Stimulated activated CD4-positive, alpha-beta T cell treated with anti-CD3 and anti-CD28 coated beads, Interleukin-1b, Interleukin-23, amount 100 ng/mL, for 1 hour (primary cell): ENCODE measurements at regions not wholly inside any gene's neighbourhood (a gene's known extent, or its start where the extent isn't known, plus 50 kb on each side); places are given as distances from the start of the nearest gene placed in this dataset.

Source experiments
- DNase-seq, 2 donors: peaks; one replicate each; pipeline ENCODE4 v3.0.0-alpha.2; 2020; ENCODE audit warnings: low read depth in 2 of 2

DNA sequence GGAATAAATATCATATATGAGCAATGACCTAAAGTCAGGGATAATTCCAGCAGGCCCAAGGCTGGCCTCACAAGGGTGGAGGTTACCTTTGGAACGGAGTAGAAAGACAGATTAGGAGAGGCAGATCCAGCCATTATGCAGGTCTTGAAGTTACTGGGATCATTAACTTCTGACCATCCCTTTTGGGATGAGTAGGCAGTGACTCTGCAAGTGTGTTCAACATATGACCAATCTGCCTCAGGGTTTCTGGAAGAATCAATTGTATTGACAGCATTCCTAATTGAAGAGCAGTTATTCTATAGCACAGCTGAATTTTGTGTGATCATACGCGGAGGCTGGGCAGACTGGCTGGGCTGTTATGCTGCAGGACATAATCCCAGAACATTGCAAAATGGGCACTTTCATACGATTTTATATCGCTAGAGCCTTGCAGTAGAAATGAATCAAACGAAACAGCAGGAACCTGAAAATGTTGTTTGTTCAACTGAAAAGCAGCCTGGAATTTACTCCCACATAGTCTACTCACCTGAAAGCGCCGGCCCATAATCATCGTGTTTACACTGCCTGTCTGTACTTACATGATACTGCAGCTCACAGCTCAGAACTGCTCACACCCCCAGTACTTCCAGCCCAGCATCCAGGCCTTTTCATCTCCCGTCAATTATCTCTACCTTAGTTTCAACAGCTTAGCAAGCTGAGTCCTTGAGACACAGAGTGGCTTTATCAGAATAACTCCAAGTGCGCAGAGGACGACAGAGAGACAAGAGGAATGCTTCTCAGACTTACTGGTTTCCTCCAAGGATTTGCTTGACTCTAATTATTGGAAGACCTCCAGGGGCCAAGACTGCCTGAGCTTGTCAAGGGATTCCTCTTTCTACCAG, 556.1 kb downstream of the EFNB2 start:
- no peak for DNase-seq

DNA sequence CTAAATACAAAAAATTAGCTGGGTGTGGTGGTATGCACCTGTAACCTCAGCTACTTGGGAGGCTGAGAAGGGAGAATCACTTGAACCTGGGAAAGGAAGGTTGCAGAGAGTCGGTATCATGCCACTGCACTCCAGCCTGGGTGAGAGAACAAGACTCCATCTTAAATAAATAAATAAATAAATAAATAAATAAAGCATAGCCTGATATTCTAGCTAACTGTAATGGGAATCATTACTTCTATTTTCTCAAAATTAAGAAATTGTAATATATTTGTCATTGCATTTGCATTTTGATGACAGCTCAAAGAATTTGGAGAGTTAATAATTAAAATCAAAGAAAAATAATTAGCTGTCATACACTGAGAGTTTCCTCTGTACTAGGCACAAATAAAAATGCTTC, 561.1 kb downstream of the EFNB2 start:
- DNase-seq, result no peak

DNA sequence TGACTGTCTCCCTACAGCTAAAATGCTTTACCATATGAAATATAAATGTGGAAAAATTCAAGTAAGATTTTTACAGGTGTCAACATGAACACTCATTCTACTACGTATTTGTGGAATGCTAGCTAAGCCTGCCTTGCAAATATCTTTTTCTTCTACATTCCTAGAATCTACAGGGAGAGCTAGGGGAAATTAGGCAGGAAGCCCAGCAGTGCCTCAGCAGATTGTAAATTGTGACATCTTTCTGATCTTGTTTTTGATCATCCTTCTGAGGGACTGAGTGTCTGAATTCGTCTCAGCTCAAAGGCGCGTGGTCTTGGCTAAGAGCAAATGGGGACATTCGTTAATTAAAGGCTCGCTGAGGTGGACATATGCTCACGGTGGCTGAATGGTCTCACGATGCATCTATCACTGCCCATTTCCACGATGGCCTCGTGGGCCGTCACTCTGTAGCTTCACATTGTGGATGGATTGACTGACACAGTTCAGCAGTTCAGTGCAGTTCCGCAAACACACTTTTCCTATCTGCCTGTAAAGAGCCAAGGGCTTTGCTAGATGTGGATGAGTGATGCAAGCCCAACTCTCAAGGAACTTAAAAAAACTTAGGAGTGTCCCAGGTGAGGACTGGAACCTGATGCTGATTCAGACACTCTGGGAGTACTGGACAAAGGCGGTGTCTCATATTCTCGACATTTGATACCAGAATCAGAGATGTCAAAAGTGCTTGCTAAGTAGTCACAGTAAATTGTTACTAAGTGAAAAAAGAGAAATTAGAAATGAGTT, 562.5 kb downstream of the EFNB2 start:
- DNase-seq, result no peak

DNA sequence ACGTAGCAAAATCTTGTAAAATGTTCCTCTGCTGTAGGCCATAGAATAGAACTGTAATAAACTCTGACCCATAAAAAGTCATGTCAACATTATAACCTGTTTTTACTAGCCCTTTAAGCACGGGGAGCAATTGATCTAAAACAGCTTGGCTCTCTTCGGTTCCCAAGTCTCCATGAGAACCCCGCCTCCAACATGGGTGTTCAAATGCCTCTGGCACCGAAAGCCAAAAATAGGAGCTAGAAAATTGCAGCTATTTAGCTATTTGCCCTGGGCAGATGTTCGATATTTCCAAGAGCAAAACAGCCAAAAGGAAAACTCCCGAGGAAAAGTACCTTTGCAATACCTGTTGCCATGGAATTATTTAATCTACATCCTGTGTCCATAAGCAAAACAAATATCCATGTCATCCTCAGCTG, 563.1 kb downstream of the EFNB2 start:
- DNase-seq, result no peak

DNA sequence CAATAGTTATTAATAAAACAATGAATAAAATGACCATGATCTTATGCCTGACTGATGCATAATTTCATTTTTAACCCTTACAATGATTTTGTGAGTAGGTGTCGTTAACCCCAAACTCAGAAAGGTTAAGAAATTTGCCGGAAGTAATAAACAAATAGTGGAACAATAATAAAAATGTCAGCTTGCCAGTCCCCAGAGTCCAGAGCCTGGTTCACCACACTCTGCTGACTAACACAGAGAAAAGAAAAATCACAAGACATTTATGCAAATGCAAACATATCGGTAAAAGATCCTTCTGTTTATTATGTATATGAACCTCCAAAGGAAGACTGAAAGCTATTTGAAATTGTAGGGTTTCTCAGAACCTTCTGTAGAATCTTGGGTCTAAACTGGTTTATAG, 563.7 kb downstream of the EFNB2 start:
- DNase-seq, result no peak

DNA sequence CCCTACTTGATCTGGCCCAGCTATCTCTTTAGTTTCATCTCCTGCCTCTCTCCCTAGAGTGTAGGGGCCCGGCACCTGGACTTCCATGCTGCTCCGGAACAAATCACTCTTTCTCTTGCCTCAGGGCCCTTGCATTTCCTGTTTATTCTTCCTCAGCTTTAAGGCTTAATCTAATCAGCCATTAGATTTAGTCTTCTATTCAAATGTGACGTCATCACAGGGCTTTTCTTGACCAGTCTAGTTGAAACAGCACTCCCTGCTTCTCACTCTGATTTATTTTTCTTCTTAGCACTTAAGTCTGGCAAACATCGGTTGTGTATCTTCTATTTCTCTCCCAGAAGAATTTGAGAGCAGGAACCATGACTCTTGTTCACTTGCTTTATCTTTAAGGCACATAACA, 564.1 kb downstream of the EFNB2 start:
- no peak for DNase-seq

DNA sequence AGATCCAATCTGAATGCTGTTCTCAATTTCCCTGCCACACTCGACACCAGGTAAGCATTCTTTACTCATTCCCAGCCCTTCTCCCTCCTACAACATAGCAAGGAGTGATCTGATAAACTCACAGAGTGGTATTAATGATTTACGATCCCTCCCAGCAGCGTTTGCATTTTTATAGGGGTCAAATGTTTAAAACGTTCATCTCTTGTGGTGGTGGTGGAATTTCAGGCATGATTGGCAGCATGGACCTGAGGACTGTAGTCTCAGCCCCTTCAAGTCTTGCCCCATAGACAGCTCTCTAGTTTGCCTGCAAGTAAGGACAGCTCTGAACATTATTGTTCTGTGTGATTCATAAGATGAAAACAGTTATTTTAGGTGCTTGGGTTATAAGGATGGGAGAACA, 565.7 kb downstream of the EFNB2 start:
- no peak for DNase-seq

DNA sequence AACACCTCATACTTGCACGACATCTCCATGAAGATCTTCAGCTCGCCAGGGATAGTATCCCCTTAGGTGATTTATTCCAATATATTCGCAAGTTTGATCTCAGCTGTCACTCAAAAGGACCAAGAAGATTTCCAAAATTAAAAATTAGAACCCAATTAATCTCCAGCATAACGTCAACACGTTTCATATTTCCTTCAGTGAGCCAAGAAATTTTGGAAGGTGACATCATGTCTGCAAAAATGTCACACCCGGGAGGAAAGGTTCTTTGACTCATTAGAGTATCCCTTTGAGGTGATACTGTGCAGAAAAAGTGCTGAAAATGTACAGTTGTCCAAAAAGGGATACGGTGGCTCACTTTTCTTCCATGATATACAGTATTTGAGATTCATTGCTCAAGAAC, 569.6 kb downstream of the EFNB2 start:
- DNase-seq, result no peak

DNA sequence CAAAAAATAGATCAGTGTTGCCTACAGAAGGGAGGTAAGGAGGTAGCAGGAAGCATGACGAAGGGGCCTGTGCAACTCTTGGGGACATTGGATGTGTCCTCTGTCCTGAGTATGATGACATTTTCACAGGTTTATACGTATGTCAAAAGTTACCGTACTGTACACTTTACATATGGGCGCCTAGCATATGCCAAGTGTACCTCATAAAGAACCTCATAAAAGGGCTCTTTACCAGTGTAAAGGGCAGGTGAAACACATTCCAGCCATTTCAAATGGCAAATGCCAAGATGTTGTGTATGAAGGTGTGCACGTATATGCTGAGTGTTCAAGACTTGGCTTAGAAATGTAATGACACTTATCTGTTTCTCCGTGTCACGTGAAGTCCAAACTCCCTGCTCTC, 573.4 kb downstream of the EFNB2 start:
- DNase-seq, result no peak

DNA sequence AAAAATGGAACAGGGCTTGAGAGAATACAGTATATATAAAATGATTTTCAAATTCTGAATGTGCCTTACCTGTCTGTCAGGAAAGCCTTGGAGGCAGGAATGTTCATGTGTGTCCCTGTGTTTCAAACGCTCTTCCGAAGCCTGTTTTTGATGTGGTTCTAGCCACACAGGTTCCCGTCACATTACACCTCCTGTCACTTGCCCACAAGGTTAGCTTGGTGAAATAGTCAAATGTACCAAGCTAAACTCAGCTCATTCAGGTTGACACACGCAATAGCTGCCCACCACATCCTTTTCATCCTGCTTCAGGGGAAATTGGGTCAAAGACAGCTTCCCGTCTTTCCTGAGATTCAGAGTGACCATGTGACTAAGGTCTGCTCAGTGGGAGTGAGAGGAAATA, 574.0 kb downstream of the EFNB2 start:
- DNase-seq, result no peak

DNA sequence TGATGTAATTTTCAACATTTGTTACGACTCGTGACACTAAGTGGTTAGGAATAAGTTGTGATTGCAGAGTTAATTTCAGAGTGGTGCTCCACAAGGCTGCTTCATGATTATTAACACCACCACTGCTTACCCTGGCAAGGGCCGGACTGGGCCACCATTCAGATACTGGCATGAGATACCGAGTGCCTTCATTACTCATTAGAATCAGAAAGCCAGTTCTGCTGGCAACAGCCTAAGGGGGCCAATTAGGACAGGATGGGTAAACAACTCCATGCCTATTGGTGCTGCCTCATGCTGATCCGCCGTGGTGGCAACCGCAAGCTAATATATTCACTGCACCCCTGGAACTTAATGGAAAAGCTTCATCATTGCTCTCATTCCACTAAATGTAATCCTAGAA, 575.1 kb downstream of the EFNB2 start:
- DNase-seq, result no peak

DNA sequence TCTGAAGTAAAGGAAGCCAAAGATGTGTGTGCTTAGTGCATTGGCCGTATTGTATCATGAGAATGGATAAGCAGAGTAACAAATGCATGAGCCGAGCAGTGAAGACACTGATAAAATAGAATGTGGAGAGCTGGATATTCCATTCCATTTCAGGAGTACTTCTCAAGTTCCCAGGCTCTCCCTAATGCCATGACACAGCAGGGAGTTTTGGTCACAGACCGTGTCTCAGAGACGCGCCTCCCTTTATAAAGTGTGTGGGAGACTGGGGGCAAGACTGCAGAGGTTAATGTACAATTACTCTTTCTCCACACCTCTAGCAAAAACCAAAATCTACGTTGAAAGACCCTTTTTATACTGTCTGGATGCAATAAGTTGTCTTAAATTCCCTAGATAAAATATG, 575.6 kb downstream of the EFNB2 start:
- no peak for DNase-seq

DNA sequence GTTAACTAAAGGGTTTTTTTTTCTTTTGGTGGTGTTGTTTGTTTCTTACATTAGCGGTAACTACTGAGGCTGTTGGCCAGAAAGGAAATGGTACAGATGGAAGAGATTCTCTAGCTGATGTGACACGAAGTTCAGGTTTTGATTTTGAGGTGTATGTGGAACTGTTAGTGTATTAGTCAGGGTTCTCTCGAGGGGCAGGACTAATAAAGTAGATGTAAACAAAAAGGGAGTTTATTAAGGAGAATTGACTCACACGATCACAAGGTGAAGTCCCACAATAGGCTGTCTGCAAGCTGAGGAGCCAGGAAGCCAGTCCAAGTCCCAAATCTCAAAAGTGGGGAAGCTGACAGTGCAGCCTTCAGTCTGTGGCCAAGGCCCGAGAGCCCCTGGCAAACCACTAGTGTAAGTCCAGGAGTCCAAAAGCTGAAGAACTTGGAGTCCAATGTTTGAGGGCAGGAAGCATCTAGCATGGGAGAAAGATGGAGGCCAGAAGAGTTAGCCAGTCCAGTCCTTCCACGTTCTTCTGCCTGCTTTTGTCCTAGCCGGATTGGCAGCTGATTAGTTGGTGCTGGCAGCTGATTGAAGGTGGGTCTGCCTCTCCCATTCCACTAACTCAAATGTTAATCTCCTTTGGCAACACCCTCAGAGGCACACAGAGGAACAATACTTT, 577.6 kb downstream of the EFNB2 start:
- no peak for DNase-seq

DNA sequence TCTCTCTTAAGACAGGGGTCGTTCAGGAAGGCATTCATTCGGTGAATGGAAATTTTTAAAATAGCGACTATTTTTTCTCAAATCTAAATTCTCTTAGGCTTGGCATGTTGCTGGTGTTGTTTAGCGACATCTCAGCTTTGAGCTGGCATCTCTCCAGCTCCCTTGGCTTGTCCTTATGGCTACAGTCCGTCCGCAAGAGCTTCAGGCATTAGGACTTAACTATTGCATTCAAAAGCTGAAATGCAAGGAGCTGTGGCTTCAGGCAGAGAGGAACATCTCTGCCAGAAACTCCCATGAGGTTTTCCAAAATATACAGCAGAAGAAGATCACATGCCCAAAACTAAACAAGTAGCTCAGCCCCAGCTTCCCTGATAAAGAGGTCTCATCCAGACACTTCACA, 578.5 kb downstream of the EFNB2 start:
- DNase-seq, result no peak

DNA sequence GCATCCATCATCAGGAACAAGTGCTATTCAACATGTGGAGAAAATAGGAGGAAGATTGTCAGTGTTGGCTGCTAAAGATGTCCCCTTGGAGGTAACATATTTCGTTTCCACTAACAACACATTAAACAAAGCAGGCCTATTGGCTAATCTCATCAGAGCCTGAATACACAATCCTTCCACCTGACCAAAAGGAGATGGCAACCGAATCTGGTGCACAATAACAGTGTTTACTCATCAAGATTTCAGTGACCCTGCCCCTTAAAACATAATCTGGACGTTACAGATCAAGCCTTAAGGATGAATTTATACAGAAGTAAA, 582.5 kb downstream of the EFNB2 start:
- no peak for DNase-seq

DNA sequence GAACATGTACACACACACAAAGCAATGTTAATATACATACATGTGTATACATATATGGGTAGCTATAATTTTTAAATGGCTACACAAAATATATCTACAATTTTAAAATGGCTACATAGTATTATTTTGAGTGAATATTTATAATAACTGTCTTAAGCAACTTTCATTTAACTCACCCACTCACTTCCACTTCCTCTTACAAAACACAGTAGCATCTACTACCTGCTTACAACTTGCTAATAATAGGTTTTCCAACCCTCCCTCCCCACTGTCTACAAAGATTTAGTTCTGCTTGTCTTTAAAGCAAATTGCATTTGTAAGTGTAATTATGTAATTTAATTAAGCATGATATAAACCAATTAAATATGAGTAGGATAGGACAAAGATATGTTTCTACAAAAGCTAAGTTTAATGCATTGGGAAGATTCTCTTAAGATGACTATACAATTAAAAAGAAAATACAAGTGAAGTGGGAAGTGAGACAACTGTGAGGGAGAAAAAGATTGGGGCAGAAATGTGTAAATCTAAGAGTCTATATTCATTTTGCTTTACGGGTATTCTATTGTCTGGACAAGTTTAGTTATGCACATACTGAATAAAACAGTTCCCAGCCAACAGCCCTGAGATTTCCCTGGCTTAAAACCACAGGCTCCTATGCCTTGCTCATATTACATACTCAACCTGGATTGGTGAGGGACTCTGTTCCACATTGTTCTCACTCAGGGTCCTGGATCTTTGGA, 583.1 kb downstream of the EFNB2 start:
- no peak for DNase-seq

DNA sequence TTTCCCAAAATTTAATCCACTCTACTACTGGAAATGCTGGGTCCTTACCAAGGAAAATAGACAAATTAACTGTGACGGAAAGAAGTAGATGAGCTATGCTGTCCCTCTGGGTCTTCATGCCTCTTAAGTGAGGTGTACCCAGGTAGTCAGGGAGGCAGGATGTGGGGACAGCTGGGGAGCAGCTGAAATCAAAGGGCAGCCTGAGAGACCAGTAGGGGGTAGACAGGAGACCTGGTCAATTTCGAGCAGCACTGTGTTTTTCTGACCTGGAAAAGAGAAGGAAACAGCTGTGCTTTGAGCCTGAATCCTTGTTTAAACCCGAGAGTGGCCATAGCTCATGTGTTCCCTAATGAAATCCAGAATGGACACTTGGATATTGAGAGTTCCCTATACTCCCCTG, 587.3 kb downstream of the EFNB2 start:
- DNase-seq, result no peak

DNA sequence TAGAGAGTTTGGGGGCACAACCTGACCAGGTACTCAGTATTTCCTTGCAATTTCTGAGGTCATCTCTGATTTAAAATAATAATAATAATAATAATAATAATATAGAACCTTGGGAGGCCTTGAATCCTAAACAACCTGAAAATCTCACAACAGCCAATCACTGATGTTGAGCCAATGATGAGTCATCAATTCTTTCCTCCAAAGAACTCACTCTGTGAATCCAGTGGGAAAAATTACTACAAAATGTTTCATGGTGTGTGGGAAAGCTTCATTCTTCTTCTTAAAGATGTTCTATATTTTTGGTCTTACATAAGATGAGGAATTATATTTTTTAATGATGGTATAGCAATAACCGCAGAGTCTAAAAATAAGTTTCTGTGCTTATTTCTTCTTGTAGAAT, 594.6 kb downstream of the EFNB2 start:
- no peak for DNase-seq

DNA sequence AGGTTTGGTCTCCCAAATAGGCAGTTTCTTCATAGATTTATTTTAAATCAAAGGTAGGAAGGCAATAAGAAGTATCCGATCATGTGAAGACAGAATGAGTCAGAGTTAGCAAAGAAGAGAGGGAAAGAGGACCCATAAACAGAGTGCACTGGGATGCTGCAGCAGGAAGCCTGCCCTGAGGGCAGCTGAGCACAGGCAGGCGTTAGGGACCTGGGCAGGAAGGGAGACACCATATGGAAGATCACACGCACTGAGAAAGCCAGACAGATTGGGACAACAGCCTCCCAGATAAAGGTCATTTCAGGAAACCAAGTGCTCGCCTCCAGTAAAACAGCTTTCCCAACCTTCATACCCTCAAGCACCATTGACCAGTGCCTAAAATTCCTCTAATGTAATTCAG, 598.0 kb downstream of the EFNB2 start:
- DNase-seq, result no peak

DNA sequence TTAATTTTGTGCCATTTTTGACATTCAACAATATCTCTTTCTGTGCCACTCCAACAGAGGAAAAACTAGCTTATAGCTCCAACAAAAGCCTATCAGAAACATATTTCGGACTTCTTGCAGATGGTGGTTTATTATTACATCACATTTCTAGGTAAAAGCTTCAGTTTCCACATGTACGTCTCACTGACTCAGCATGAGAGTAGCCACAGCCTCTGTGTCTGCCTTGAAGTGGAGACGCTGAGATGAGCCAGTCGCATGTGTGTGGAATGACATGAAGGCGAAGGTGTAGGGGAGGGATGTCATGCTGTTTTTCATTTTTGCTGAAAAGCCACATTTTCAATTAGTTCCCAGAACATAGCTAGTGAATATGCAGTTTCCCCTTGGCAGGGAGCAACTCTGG, 598.6 kb downstream of the EFNB2 start:
- no peak for DNase-seq

DNA sequence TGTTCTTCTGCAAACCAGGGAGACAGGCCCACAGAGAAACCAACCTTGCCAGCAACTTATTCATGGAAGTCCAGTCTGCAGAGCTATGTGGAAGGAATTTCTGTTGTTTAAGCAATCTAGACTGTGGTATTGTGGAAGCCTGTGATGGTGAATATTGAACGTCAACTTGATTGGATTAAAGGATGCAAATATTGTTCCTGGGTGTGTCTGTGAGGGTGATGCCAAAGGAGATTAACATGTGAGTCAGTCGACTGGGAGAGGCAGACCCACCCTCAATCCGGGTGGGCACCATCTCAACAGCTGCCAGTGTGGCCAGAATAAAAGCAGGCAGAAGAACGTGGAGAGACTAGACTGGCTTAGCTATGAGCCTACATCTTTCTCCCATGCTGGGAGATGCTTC, 606.0 kb downstream of the EFNB2 start:
- DNase-seq, result no peak

DNA sequence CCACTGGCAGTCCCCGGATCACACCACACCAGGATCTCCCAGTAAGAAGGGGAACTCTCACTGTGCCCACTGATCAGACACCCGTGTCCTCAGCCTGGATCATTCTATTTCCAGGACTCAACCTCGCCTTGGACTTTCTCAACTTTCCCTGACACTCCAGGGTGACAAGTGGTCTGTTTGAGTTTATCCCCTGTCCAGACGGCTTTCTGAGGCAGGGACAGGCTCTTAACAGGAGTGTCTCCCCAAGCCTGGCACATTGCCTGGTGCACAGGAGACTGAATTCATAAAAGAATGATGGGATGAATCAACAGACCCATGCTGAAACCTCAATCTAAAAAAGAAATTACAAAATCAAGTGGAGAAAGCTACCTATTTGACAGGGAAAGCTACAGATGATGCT, 606.6 kb downstream of the EFNB2 start:
- no peak for DNase-seq
